NCI-H82 treated with DMSO at 0.1 percent for 48 hours (cell line): ENCODE measurements at regions not wholly inside any gene's neighbourhood (a gene's known extent, or its start where the extent isn't known, plus 50 kb on each side); places are given as distances from the start of the nearest gene placed in this dataset.
"Not testable (repeated sequence)": the region's sequence is repeated elsewhere in the genome, so short reads cannot be mapped to it uniquely, and the experiment has no call there.

ENCODE experiments used
- DNase-seq: peaks from one replicate; lab custom pipeline; 2025; ENCODE audit not compliant: unreplicated experiment; lab: John Stamatoyannopoulos, UW

GRCh38 chr5:120813551-120813950 is 349.5 kb downstream of the PRR16 start:
- no peak for DNase-seq

GRCh38 chr5:120817044-120817985 is 353.2 kb downstream of the PRR16 start:
- DNase-seq, result no peak

- no peak for DNase-seq
Measured at GRCh38 chr5:120818128-120818527, 354.0 kb downstream of the PRR16 start.

- no peak for DNase-seq
Measured at GRCh38 chr5:120823328-120823727, 359.2 kb downstream of the PRR16 start.

- not testable (repeated sequence) for DNase-seq
Measured at GRCh38 chr5:120831646-120832045, 367.5 kb downstream of the PRR16 start.

DNA sequence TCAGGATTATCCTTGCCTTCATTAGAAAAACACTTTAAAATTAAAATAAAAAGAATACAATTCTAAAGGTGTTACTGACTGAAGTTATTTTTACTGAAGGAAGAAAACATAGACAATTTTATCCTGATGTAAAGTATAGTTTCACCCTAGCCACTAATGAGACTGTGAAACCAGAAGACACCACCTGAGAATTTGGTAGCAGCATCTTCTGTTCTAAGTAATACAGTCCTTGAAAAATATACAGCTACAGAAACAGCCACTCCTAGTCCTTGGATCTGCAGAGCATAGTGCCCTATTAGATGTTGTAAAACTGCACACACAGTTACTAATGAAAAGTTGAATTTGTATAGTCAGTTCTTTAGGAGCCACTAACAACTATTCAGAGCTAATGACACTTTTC is 377.7 kb downstream of the PRR16 start:
- DNase-seq, result no peak

- no peak for DNase-seq
Measured at GRCh38 chr5:120843390-120843980, 379.4 kb downstream of the PRR16 start.

DNA sequence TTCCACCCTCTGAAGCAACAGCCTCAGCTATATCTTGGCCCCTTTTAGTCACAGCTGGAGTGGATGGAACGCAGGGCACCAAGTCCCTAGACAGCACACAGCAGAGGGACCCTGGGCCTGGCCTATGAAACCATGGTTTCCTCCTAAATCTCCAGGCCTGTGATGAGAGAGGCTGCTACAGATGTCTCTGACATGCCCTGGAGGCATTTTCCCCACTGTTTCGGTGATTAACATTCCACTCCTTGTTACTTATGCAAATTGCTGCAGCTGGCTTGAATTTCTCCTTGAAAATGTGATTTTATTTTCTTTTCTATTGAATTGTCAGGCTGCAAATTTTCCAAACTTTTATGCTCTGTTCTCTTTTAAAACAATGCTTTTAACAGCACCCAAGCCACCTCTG is 384.8 kb downstream of the PRR16 start:
- DNase-seq, result no peak

- no peak for DNase-seq
Measured at GRCh38 chr5:120852222-120852860, 388.2 kb downstream of the PRR16 start.

- no peak for DNase-seq
Measured at GRCh38 chr5:120866997-120867396, 402.9 kb downstream of the PRR16 start.

DNA sequence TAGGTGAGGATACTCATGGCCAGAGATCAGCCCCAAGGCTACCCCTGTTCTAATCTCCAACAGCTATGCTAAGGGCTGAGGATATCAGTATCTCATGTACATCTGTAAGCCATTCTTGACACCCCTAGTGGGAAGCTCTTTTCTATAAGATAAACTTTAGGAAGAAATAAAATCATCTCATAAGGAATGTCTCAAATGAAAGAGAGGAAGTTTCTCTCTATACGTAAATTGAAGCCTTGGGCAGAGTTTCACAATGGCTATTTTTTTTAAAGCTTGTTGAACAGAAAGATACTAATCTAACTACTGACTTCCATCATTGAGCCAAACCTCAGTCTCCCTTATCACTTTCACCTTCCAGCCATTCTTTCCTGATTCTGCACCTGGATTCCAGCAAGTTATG is 405.7 kb downstream of the PRR16 start:
- no peak for DNase-seq

GRCh38 chr5:120872297-120872696 is 408.2 kb downstream of the PRR16 start:
- no peak for DNase-seq

DNA sequence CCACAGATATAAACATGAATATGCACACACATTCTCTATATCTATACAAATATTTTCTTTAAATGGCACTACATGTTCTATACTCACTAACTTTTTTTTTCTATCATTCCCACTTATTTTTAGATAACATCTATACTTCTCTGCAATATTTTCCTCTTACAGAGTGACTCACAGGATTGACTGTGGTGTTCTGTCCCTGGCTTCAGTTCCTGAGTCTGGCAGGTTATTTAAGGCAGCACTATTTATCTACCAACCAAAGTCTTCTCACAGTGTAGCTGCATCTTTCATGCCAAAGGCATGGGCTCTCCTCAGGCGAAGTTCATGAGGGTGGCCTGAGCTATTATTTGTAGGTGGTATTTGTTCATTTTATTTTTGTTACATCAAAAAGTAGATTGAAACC is 409.0 kb downstream of the PRR16 start:
- DNase-seq, result no peak

GRCh38 chr5:120874081-120874862 is 410.2 kb downstream of the PRR16 start:
- DNase-seq, result no peak

DNA sequence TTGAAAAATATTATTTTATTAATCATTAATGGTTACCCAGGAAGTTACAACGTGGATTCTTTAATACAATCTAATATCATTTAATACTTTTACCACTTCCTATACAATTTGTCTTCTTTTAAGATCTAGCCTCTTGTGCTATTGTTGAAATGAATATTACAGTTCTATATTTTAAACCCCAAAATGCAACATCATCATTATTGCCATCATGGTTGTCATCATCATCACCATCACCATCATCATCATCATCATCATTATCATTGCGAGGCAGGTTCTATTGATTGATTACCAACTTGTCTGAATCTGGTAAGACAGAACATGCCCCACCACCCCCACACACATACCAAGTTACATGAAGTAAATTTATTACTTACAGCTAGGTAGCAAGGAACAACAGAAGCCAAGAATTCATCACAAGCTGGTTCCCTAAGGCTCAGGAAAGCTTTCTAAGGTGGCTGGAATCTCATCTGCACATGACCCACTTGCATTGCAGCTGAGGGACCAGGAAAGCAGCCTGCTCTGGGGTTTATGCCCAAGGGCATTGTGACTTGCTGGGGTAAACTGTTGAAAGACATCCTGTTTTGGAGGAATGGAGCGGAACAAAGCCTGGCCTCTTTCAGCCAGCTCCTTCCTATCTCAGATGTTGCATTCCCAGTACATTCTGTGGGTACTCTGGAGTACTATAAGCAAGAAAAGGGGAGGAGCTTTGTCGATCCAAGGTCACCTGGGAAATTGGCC is 418.1 kb downstream of the PRR16 start:
- no peak for DNase-seq

GRCh38 chr5:120886351-120886860 is 422.3 kb downstream of the PRR16 start:
- no peak for DNase-seq

DNA sequence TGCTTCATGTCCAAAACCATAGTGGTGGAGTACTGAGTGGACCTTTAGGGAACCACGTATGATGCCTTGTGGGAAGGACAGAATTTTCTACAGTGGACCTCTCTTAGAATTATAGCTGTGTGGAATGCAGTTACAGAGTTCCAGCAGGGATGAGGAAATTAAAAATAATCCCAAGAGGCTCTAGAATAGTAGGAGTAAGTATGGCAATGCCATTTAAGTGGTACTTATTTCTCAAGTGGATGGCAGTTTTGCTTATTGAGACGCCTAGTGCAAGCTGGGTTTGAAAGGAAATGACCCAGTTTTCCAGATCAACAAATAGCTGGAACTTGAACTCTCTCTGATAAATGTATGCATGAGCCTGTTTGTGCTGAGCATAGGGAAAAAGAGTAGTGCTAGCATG is 431.6 kb downstream of the PRR16 start:
- no peak for DNase-seq

DNA sequence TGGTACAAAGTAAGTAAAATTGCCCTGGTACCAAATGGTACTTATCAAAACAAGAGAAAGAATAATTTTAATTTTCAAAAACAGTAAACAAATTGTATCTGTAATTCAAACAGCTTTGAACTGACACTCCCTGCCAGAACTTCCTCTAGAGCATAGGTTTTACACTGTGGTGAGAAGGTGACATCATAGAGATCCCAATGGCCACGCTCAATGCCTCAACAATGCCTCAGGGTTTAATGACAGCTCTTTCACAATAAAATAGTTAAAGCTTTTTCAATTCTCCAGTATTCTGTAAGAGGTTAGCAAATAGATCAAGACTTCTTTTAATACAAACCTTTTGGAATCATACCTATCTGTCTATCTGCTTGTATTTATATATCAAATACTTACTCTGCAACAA is 437.1 kb downstream of the PRR16 start:
- no peak for DNase-seq

- DNase-seq, result no peak
Measured at GRCh38 chr5:120907953-120908352, 443.9 kb downstream of the PRR16 start.

GRCh38 chr5:120910629-120911028 is 446.5 kb downstream of the PRR16 start:
- DNase-seq, result no peak
